ENCODE measurements at regions not wholly inside any gene's neighbourhood (a gene's known extent, or its start where the extent isn't known, plus 50 kb on each side); places are given as distances from the start of the nearest gene placed in this dataset.

DNA sequence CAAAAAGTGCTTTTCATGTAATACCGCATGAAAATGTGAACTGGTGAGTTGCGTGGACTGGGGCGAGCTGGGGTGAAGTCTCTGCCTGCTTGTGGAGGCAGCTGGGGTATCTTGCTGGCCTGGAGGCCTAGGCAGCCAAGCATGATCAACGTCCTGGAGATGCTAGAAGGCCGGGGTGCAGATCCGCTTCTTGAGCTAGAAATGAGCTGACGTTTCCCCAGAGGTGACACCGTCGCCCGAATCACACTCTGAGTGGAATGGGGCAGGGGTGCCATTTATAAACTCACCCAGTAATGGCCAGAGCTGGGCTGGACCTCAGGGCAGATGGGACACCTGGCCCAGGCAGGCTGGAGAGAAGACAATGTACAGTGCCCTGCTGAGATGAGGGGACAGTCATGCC, 1513.0 kb downstream of the TBC1D22A start:
- no peak overlapping the region for H2AFZ ChIP-seq (ENCODE audit: low read depth, low read length, poor library complexity, severe bottlenecking)
- DNase-seq (ENCODE audit: low read depth, low spot score) (no peak), ATAC-seq (no peak)
- ChIA-PET RAD21 (ENCODE audit: low non-redundant PET in 1 of 2, low total read pairs in 2 of 2, uncharacterized antibody in 2 of 2, unreplicated experiment in 2 of 2) (no interaction called here), POLR2A (no interaction called here), CTCF (no interaction called here)
- no peaks in the 10 kb centered on the region for H3K9me2 ChIP-seq (ENCODE audit: insufficient read depth)
- H3K4me3 ChIP-seq (replicated peaks in 1 of 2; ENCODE audit: low read depth in 1 of 2, low read length in 2 of 2) = no peak overlapping the region
- no peak overlapping the region for H3K9ac ChIP-seq (ENCODE audit: low read length)
- H3K4me1 ChIP-seq (ENCODE audit: control insufficient read depth in 1 of 2, insufficient read depth in 2 of 2, low read length in 2 of 2) = no peaks in the 10 kb centered on the region
- intact Hi-C loops (cut with micrococcal nuclease) = no loop called here
- no peaks in the 10 kb centered on the region; a peak in 1 of 4 replicates for H3K9me3 ChIP-seq (ENCODE audit: control insufficient read depth in 1 of 2, insufficient read depth in 1 of 2, low read depth in 1 of 2, low read length in 2 of 2)
- H3K4me2 ChIP-seq (ENCODE audit: low read length) = no peak overlapping the region
- H3K27ac ChIP-seq (ENCODE audit: low read depth, low read length) = no peak overlapping the region
- no peaks in the 10 kb centered on the region for H3K79me2 ChIP-seq (ENCODE audit: insufficient read depth, low read length)
- H4K20me1 ChIP-seq (ENCODE audit: insufficient read depth) = no peaks in the 10 kb centered on the region
- no peaks in the 10 kb centered on the region for H3K27me3 ChIP-seq (ENCODE audit: insufficient read depth, low read length)
- no peaks in the 10 kb centered on the region for H3K36me3 ChIP-seq (ENCODE audit: control insufficient read depth in 1 of 2, insufficient read depth in 2 of 2, low read length in 2 of 2)
- no TSS peak for BruUV-seq (replicated peaks)
- TF ChIP-seq, protein P1, sequence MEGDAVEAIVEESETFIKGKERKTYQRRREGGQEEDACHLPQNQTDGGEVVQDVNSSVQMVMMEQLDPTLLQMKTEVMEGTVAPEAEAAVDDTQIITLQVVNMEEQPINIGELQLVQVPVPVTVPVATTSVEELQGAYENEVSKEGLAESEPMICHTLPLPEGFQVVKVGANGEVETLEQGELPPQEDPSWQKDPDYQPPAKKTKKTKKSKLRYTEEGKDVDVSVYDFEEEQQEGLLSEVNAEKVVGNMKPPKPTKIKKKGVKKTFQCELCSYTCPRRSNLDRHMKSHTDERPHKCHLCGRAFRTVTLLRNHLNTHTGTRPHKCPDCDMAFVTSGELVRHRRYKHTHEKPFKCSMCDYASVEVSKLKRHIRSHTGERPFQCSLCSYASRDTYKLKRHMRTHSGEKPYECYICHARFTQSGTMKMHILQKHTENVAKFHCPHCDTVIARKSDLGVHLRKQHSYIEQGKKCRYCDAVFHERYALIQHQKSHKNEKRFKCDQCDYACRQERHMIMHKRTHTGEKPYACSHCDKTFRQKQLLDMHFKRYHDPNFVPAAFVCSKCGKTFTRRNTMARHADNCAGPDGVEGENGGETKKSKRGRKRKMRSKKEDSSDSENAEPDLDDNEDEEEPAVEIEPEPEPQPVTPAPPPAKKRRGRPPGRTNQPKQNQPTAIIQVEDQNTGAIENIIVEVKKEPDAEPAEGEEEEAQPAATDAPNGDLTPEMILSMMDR (IDR thresholded peaks at IDR 0.05 in 2 of 3, conservative IDR thresholded peaks at IDR 0.05 in 1 of 3; ENCODE audit: borderline replicate concordance in 1 of 3, insufficient read depth in 1 of 3, low read depth in 2 of 3, low read length in 2 of 3) = no peak
- no peak for TF ChIP-seq SIN3A (IDR thresholded peaks at IDR 0.05; ENCODE audit: low read depth)
- TF ChIP-seq SRF (IDR thresholded peaks at IDR 0.05; ENCODE audit: low read depth) = no peak
- no peak for TF ChIP-seq YY1 (IDR thresholded peaks at IDR 0.05; ENCODE audit: extremely low read depth, insufficient replicate concordance, low read depth, low read length)
- TF ChIP-seq SP1 (IDR thresholded peaks at IDR 0.05; ENCODE audit: low read depth) = no peak
- TF ChIP-seq EZH2phosphoT487 (IDR thresholded peaks at IDR 0.05; ENCODE audit: borderline replicate concordance) = no peak
- no peak for TF ChIP-seq ELF1 (IDR thresholded peaks at IDR 0.05; ENCODE audit: borderline replicate concordance, low read depth)
- no peak for TF ChIP-seq ZNF274 (IDR thresholded peaks at IDR 0.05; ENCODE audit: low read depth, low read length)
- TF ChIP-seq ZFX (IDR thresholded peaks at IDR 0.05) = no peak

DNA sequence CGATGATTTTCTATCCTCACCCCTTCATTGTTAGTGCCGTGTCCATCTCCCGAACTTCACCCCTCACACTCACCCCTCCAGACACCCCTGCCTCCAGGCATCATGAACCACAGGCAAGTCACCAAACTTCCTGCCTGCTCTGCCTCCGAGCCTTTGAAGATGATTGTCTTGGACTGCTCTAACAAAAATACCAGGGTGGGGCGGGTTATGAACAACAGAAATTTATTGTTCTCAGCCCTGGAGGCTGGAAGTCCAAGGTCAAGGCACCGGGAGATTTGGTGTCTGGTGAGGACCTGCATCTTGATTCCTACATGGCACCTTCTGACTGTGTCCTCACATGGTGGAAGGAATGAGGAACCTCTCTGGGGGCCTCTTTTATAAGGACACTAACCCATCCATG, 1508.3 kb downstream of the TBC1D22A start:
- Histone ChIP-seq H3K4me1 (ENCODE audit: control insufficient read depth in 1 of 2, insufficient read depth in 2 of 2, low read length in 2 of 2) (peaks cover 0 to 7% of the 10 kb centered on the region in 2 experiments; a peak in 1 of 4 replicates), H3K36me3 (ENCODE audit: control insufficient read depth in 1 of 2, insufficient read depth in 2 of 2, low read length in 2 of 2) (no peaks in the 10 kb centered on the region), H3K9me2 (ENCODE audit: insufficient read depth) (no peaks in the 10 kb centered on the region), H4K20me1 (ENCODE audit: insufficient read depth) (no peaks in the 10 kb centered on the region), H3K27ac (ENCODE audit: low read depth, low read length) (no peak overlapping the region), H3K4me2 (ENCODE audit: low read length) (no peak overlapping the region), H3K79me2 (ENCODE audit: insufficient read depth, low read length) (no peaks in the 10 kb centered on the region), H3K9me3 (ENCODE audit: control insufficient read depth in 1 of 2, insufficient read depth in 1 of 2, low read depth in 1 of 2, low read length in 2 of 2) (no peaks in the 10 kb centered on the region; a peak in 2 of 4 replicates), H3K4me3 (replicated peaks in 1 of 2; ENCODE audit: low read depth in 1 of 2, low read length in 2 of 2) (no peak overlapping the region), H2AFZ (ENCODE audit: low read depth, low read length, poor library complexity, severe bottlenecking) (no peak overlapping the region), H3K9ac (ENCODE audit: low read length) (no peak overlapping the region), H3K27me3 (ENCODE audit: insufficient read depth, low read length) (no peaks in the 10 kb centered on the region)
- TF ChIP-seq, protein P2, sequence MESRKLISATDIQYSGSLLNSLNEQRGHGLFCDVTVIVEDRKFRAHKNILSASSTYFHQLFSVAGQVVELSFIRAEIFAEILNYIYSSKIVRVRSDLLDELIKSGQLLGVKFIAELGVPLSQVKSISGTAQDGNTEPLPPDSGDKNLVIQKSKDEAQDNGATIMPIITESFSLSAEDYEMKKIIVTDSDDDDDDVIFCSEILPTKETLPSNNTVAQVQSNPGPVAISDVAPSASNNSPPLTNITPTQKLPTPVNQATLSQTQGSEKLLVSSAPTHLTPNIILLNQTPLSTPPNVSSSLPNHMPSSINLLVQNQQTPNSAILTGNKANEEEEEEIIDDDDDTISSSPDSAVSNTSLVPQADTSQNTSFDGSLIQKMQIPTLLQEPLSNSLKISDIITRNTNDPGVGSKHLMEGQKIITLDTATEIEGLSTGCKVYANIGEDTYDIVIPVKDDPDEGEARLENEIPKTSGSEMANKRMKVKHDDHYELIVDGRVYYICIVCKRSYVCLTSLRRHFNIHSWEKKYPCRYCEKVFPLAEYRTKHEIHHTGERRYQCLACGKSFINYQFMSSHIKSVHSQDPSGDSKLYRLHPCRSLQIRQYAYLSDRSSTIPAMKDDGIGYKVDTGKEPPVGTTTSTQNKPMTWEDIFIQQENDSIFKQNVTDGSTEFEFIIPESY (IDR thresholded peaks at IDR 0.05; ENCODE audit: extremely low read depth, insufficient replicate concordance, low read length) = no peak
- TF ChIP-seq EGR1 (IDR thresholded peaks at IDR 0.05; ENCODE audit: low read depth) (no peak), ZNF274 (IDR thresholded peaks at IDR 0.05; ENCODE audit: low read depth, low read length) (no peak)
- intact Hi-C loops (cut with micrococcal nuclease) = no loop called here
- ATAC-seq = no peak
- no peak for DNase-seq (ENCODE audit: low read depth, low spot score)
- ChIA-PET POLR2A (no interaction called here), RAD21 (ENCODE audit: low non-redundant PET in 1 of 2, low total read pairs in 2 of 2, uncharacterized antibody in 2 of 2, unreplicated experiment in 2 of 2) (no interaction called here), CTCF (no interaction called here)
- no TSS peak for BruUV-seq (replicated peaks)
